RPMI8226 (cell line): ENCODE measurements at regions not wholly inside any gene's neighbourhood (a gene's known extent, or its start where the extent isn't known, plus 50 kb on each side); places are given as distances from the start of the nearest gene placed in this dataset.

ENCODE experiments used
- DNase-seq: peaks from one replicate; pipeline ENCODE4 v3.0.0-alpha.2; 2015

DNA sequence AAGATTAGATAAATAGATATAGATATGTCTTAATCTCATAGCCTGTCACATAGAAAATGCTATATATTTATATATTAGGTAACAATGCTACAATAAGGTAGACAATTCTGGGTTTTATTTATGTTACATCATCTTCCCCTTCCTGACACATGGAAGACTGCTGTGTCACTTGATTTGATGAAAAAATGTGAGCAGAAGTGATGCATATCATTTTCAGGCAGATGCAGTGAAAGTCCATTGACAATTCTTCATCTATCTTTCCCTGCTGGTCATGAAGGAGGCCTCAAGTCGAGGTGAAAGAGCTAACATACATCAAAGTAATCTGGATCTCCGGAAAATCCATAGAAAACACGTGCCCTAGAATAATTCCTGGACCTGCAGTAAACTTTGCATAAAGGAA lies 57.8 kb upstream of the CHD1 start:
- no peak for DNase-seq

DNA sequence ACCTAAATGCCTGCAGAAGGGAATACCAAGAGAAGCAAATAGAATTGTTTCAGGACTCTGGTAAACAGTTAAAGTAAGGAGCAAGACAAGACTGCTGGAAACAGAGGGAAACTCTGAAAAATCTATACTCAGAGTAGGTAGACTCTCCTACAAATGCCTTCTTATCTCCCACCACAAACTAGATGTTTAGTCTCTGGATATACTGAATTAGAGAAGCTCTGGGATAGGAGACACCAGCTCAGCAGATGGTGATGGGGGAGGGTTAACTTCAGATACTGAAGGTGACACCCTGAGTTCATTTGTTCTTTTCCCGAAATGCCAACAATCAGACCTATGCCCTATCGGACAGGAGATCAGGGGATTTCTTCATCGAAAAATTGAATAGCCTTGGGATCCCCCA lies 54.1 kb upstream of the CHD1 start:
- DNase-seq, result no peak
